ENCODE measurements at regions not wholly inside any gene's neighbourhood (a gene's known extent, or its start where the extent isn't known, plus 50 kb on each side); places are given as distances from the start of the nearest gene placed in this dataset.

- Mint-ChIP-seq H3K4me1 (ENCODE audit: low read depth, unreplicated experiment) (no peaks in the 10 kb centered on the region), H3K27me3 (ENCODE audit: insufficient read depth, unreplicated experiment) (peaks cover 8% of the 10 kb centered on the region), H3K36me3 (ENCODE audit: insufficient read depth, unreplicated experiment) (no peaks in the 10 kb centered on the region), H3K9me3 (ENCODE audit: unreplicated experiment) (no peaks in the 10 kb centered on the region), H3K4me3 (ENCODE audit: unreplicated experiment) (no peak overlapping the region), H3K27ac (ENCODE audit: unreplicated experiment) (no peak overlapping the region)
- TF ChIP-seq, protein P1, sequence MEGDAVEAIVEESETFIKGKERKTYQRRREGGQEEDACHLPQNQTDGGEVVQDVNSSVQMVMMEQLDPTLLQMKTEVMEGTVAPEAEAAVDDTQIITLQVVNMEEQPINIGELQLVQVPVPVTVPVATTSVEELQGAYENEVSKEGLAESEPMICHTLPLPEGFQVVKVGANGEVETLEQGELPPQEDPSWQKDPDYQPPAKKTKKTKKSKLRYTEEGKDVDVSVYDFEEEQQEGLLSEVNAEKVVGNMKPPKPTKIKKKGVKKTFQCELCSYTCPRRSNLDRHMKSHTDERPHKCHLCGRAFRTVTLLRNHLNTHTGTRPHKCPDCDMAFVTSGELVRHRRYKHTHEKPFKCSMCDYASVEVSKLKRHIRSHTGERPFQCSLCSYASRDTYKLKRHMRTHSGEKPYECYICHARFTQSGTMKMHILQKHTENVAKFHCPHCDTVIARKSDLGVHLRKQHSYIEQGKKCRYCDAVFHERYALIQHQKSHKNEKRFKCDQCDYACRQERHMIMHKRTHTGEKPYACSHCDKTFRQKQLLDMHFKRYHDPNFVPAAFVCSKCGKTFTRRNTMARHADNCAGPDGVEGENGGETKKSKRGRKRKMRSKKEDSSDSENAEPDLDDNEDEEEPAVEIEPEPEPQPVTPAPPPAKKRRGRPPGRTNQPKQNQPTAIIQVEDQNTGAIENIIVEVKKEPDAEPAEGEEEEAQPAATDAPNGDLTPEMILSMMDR (IDR thresholded peaks at IDR 0.05; ENCODE audit: insufficient read depth in 1 of 2, low read depth in 1 of 2, low read length in 1 of 2, severe bottlenecking in 1 of 2, unreplicated experiment in 1 of 2) = no peak
- H3K4me3 ChIP-seq (ENCODE audit: low read depth, low read length) = no peak overlapping the region
- no peaks in the 10 kb centered on the region for H3K36me3 ChIP-seq (ENCODE audit: control insufficient read depth, insufficient read depth, low read length)
- no peaks in the 10 kb centered on the region for H3K27me3 ChIP-seq (replicated peaks; ENCODE audit: control insufficient read depth, insufficient read depth, low read length)
- intact Hi-C loops (cut with micrococcal nuclease; ENCODE audit: unreplicated experiment) = no loop called here
- no peaks in the 10 kb centered on the region for H3K9me3 ChIP-seq
- DNase-seq = no peak
- CTCF ChIA-PET = no interaction called here
- H3K4me1 ChIP-seq = no peaks in the 10 kb centered on the region
- BruUV-seq (replicated peaks) = no TSS peak
- POLR2A ChIA-PET = no interaction called here
Observed at GRCh38 chr12:28844718-28845117, 304.4 kb upstream of the FAR2 start.

- no TSS peak for BruUV-seq (replicated peaks)
- CTCF ChIA-PET = no interaction called here
- POLR2A ChIA-PET = no interaction called here
- no peaks in the 10 kb centered on the region for H3K36me3 Mint-ChIP-seq (ENCODE audit: insufficient read depth, unreplicated experiment)
- intact Hi-C loops (cut with micrococcal nuclease; ENCODE audit: unreplicated experiment) = no loop called here
- H3K27me3 Mint-ChIP-seq (ENCODE audit: insufficient read depth, unreplicated experiment) = peaks cover 20% of the 10 kb centered on the region
- no peaks in the 10 kb centered on the region for H3K4me1 Mint-ChIP-seq (ENCODE audit: low read depth, unreplicated experiment)
- DNase-seq = no peak
- H3K4me3 ChIP-seq (ENCODE audit: low read depth, low read length) = no peak overlapping the region
- H3K27me3 ChIP-seq (replicated peaks; ENCODE audit: control insufficient read depth, insufficient read depth, low read length) = 0 out of 2 replicates have a peak, but pooled peaks cover 2% of the 10 kb centered on the region
- no peaks in the 10 kb centered on the region for H3K36me3 ChIP-seq (ENCODE audit: control insufficient read depth, insufficient read depth, low read length)
- no peaks in the 10 kb centered on the region for H3K9me3 Mint-ChIP-seq (ENCODE audit: unreplicated experiment)
- TF ChIP-seq, protein P1 (IDR thresholded peaks at IDR 0.05; ENCODE audit: insufficient read depth in 1 of 2, low read depth in 1 of 2, low read length in 1 of 2, severe bottlenecking in 1 of 2, unreplicated experiment in 1 of 2) = no peak
- no peaks in the 10 kb centered on the region for H3K4me1 ChIP-seq
- H3K4me3 Mint-ChIP-seq (ENCODE audit: unreplicated experiment) = no peak overlapping the region
- no peak overlapping the region for H3K27ac Mint-ChIP-seq (ENCODE audit: unreplicated experiment)
- H3K9me3 ChIP-seq = no peaks in the 10 kb centered on the region
Observed at GRCh38 chr12:28851781-28852180, 297.3 kb upstream of the FAR2 start.

GRCh38 chr12:28855761-28856310 lies 293.2 kb upstream of the FAR2 start:
- ChIA-PET CTCF (no interaction called here), POLR2A (no interaction called here)
- H3K27me3 ChIP-seq (replicated peaks; ENCODE audit: control insufficient read depth, insufficient read depth, low read length) = no peaks in the 10 kb centered on the region
- Mint-ChIP-seq H3K27me3 (ENCODE audit: insufficient read depth, unreplicated experiment) (peaks cover 15% of the 10 kb centered on the region), H3K9me3 (ENCODE audit: unreplicated experiment) (no peaks in the 10 kb centered on the region), H3K36me3 (ENCODE audit: insufficient read depth, unreplicated experiment) (no peaks in the 10 kb centered on the region), H3K4me1 (ENCODE audit: low read depth, unreplicated experiment) (no peaks in the 10 kb centered on the region), H3K27ac (ENCODE audit: unreplicated experiment) (no peak overlapping the region), H3K4me3 (ENCODE audit: unreplicated experiment) (no peak overlapping the region)
- intact Hi-C loops (cut with micrococcal nuclease; ENCODE audit: unreplicated experiment) = no loop called here
- H3K4me3 ChIP-seq (ENCODE audit: low read depth, low read length) = no peak overlapping the region
- DNase-seq = no peak
- H3K36me3 ChIP-seq (ENCODE audit: control insufficient read depth, insufficient read depth, low read length) = no peaks in the 10 kb centered on the region
- BruUV-seq (replicated peaks) = no TSS peak
- H3K9me3 ChIP-seq = no peaks in the 10 kb centered on the region
- TF ChIP-seq, protein P1 (IDR thresholded peaks at IDR 0.05; ENCODE audit: insufficient read depth in 1 of 2, low read depth in 1 of 2, low read length in 1 of 2, severe bottlenecking in 1 of 2, unreplicated experiment in 1 of 2) = no peak
- no peaks in the 10 kb centered on the region for H3K4me1 ChIP-seq
